H1 (cell line): ENCODE measurements at regions not wholly inside any gene's neighbourhood (a gene's known extent, or its start where the extent isn't known, plus 50 kb on each side); places are given as distances from the start of the nearest gene placed in this dataset.

Experiments used
- CEBPB ChIP-seq: IDR thresholded peaks from 2 replicates; pipeline ENCODE4 v1.6.1; 2012; ENCODE audit warnings: low read depth, low read length
- EGR1 ChIP-seq: IDR thresholded peaks from 2 replicates; pipeline ENCODE4 v1.6.1; 2011; ENCODE audit warnings: low read depth, low read length, borderline replicate concordance
- GTF2F1 ChIP-seq: IDR thresholded peaks from 2 replicates; pipeline ENCODE4 v1.6.1; 2012; ENCODE audit warnings: low read depth, low read length, improper control_type of control experiment, borderline replicate concordance
- NANOG ChIP-seq: IDR thresholded peaks from 2 replicates; pipeline ENCODE4 v1.6.1; 2011; ENCODE audit warnings: low read length, low read depth, mild to moderate bottlenecking, inconsistent platforms; ENCODE audit not compliant: insufficient read depth, poor library complexity, severe bottlenecking

DNA sequence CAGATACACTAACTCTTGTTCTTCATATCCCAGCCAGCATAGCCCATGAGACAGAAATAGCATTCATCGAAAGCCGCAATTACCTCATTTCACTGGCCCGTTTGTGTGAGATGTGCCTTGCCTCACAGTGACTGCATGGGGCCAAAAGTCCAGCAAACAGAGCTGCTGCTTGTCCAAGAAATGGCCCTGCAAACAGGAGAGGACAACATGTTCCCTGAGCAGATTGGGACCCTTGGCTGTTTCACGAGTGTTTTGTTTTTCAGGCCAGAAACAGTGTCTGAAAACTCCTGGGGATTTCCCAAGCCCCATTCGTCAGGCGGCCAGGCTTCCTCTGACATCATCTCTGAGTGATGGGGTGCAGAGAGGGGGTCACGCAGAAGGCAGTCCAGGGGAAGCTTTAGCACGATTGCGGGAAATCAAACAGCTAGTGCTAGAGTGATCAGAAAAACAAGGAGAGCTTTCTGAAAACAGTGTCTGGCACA is 503.6 kb upstream of the PAPPA start (continued):
- TF ChIP-seq NANOG: no peak
- TF ChIP-seq EGR1: no peak
- no peak for TF ChIP-seq CEBPB
- no peak for TF ChIP-seq GTF2F1
